IMR-90 (cell line): ENCODE measurements at regions not wholly inside any gene's neighbourhood (a gene's known extent, or its start where the extent isn't known, plus 50 kb on each side); places are given as distances from the start of the nearest gene placed in this dataset.

Experiments
- ATAC-seq: fragments of 200-7000 bp; cut with Tn5 transposase; 2 replicates; pipeline ENCODE4 v1.9.1; 2020; ENCODE audit warnings: low read depth, mild to moderate bottlenecking, moderate library complexity
- BruUV-seq: library from RNA; stranded (reverse); fragments of 400-500 nt; replicated peaks from 2 replicates; lab custom pipeline; 2021; lab: Mats Ljungman, UMichigan
- CTCF ChIA-PET: fragments of 300-600 bp; formaldehyde crosslinking; extraction: SDS; loops from one replicate; lab custom pipeline; 2021; ENCODE audit warnings: antibody characterized with exemption; lab: Yijun Ruan, JAX
- POLR2A ChIA-PET: fragments of 300-600 bp; sonication (Branson Sonifier 250); formaldehyde crosslinking; loops from one replicate; lab custom pipeline; 2022; ENCODE audit warnings: antibody characterized with exemption; ENCODE audit not compliant: unreplicated experiment; lab: Charles Lee
- DNase-seq: peaks from one replicate; pipeline ENCODE4 v3.0.0; 2013
- H2AFZ ChIP-seq: replicated peaks from 2 replicates; pipeline ENCODE3; 2013; ENCODE audit warnings: low read length, mild to moderate bottlenecking; ENCODE audit not compliant: poor library complexity
- H2AK5ac ChIP-seq: 2 replicates; pipeline ENCODE4 v1.6.1; 2013; ENCODE audit warnings: low read depth, low read length, inconsistent platforms
- H2AK9ac ChIP-seq: replicated peaks from 2 replicates; pipeline ENCODE3; 2013; ENCODE audit warnings: mild to moderate bottlenecking, low read depth, low read length, moderate library complexity; ENCODE audit not compliant: poor library complexity
- H2BK120ac ChIP-seq: 2 replicates; pipeline ENCODE4 v1.6.1; 2013; ENCODE audit warnings: low read depth, low read length, inconsistent platforms
- H2BK15ac ChIP-seq: 3 replicates; pipeline ENCODE4 v1.6.1; 2013; ENCODE audit warnings: low read depth, low read length, inconsistent platforms
- H2BK20ac ChIP-seq: 2 replicates; pipeline ENCODE4 v1.6.1; 2013; ENCODE audit warnings: low read depth, mild to moderate bottlenecking, inconsistent platforms, low read length, moderate library complexity
- H2BK5ac ChIP-seq: 2 replicates; pipeline ENCODE4 v1.6.1; 2013; ENCODE audit warnings: mild to moderate bottlenecking, low read depth, low read length, inconsistent platforms; ENCODE audit not compliant: poor library complexity, severe bottlenecking
- H3K14ac ChIP-seq: replicated peaks from 2 replicates; pipeline ENCODE4 v1.6.1; 2013; ENCODE audit warnings: low read depth, low read length, inconsistent platforms
- H3K18ac ChIP-seq: 2 replicates; pipeline ENCODE4 v1.6.1; 2013; ENCODE audit warnings: low read depth, low read length, control low read depth
- H3K23ac ChIP-seq: 2 replicates; pipeline ENCODE4 v1.6.1; 2013; ENCODE audit warnings: low read depth, low read length, inconsistent platforms
- H3K27ac ChIP-seq: 2 replicates; pipeline ENCODE4 v1.5.1; 2013; ENCODE audit warnings: mild to moderate bottlenecking, control low read depth, low read length; ENCODE audit not compliant: insufficient read depth
- H3K27me3 ChIP-seq: 2 replicates; pipeline ENCODE4 v1.6.1; 2013; ENCODE audit warnings: low read length; ENCODE audit not compliant: control insufficient read depth, insufficient read depth
- H3K36me3 ChIP-seq: 2 replicates; pipeline ENCODE4 v1.6.1; 2013; ENCODE audit warnings: low read length, mixed read lengths; ENCODE audit not compliant: control insufficient read depth, insufficient read depth
- H3K4ac ChIP-seq: 2 replicates; pipeline ENCODE4 v1.6.1; 2013; ENCODE audit warnings: low read depth, low read length, inconsistent platforms
- H3K4me1 ChIP-seq: 2 replicates; pipeline ENCODE4 v1.6.1; 2013; ENCODE audit warnings: low read length, mixed read lengths; ENCODE audit not compliant: control insufficient read depth, insufficient read depth
- H3K4me2 ChIP-seq: 2 replicates; pipeline ENCODE4 v1.6.1; 2013; ENCODE audit warnings: low read depth, mild to moderate bottlenecking, control low read depth, low read length, moderate library complexity
- H3K4me3 ChIP-seq: 2 replicates; pipeline ENCODE4 v1.5.1; 2013; ENCODE audit warnings: low read depth, mild to moderate bottlenecking, control low read depth, low read length, moderate library complexity; ENCODE audit not compliant: insufficient read depth
- H3K56ac ChIP-seq: 2 replicates; pipeline ENCODE4 v1.6.1; 2013; ENCODE audit warnings: low read length, inconsistent platforms; ENCODE audit not compliant: insufficient read depth; ENCODE audit errors: extremely low read depth
- H3K79me1 ChIP-seq, 2 experiments: 2 replicates each; pipeline ENCODE4 v1.6.1; 2013; ENCODE audit warnings: low read length in 2 of 2, inconsistent platforms in 1 of 2, low read depth in 1 of 2
- H3K9ac ChIP-seq: 2 replicates; pipeline ENCODE4 v1.6.1; 2013; ENCODE audit warnings: low read depth, low read length, control low read depth
- H3K9me1 ChIP-seq: 2 replicates; pipeline ENCODE4 v1.6.1; 2013; ENCODE audit warnings: low read length, inconsistent platforms; ENCODE audit not compliant: insufficient read depth
- H3K9me3 ChIP-seq: 2 replicates; pipeline ENCODE4 v1.6.1; 2013; ENCODE audit warnings: low read length; ENCODE audit not compliant: control insufficient read depth, insufficient read depth
- H4K20me1 ChIP-seq: 2 replicates; pipeline ENCODE4 v1.6.1; 2013; ENCODE audit warnings: low read length, inconsistent platforms; ENCODE audit not compliant: insufficient read depth
- H4K5ac ChIP-seq: 2 replicates; pipeline ENCODE4 v1.6.1; 2013; ENCODE audit warnings: mild to moderate bottlenecking, low read depth, low read length, control low read depth
- H4K8ac ChIP-seq, 2 experiments: 2 replicates each; pipeline ENCODE4 v1.6.1; 2013; ENCODE audit warnings: low read depth in 2 of 2, low read length in 2 of 2, control low read depth in 1 of 2, inconsistent platforms in 1 of 2
- H4K91ac ChIP-seq: 2 replicates; pipeline ENCODE4 v1.6.1; 2013; ENCODE audit warnings: low read depth, low read length, inconsistent platforms; ENCODE audit not compliant: insufficient read depth
- BHLHE40 ChIP-seq: fragments of 150-350 bp; IDR thresholded peaks from 2 replicates; pipeline ENCODE4 v1.6.1; 2016; ENCODE audit warnings: mild to moderate bottlenecking, low read depth, low read length
- CEBPB ChIP-seq: IDR thresholded peaks from 2 replicates; pipeline ENCODE4 v1.6.1; 2012; ENCODE audit warnings: low read depth, low read length, improper control_type of control experiment
- CHD1 ChIP-seq: IDR thresholded peaks from 2 replicates; pipeline ENCODE4 v1.6.1; 2012; ENCODE audit warnings: low read depth, low read length, improper control_type of control experiment
- FOS ChIP-seq: fragments of 150-350 bp; IDR thresholded peaks from 2 replicates; pipeline ENCODE4 v1.6.1; 2016; ENCODE audit warnings: low read depth, low read length
- MAFK ChIP-seq: IDR thresholded peaks from 2 replicates; pipeline ENCODE4 v1.6.1; 2012; ENCODE audit warnings: low read depth, low read length, improper control_type of control experiment
- MAZ ChIP-seq: IDR thresholded peaks from 2 replicates; pipeline ENCODE4 v1.6.1; 2012; ENCODE audit warnings: low read depth, mild to moderate bottlenecking, low read length, improper control_type of control experiment, moderate library complexity, borderline replicate concordance
- MXI1 ChIP-seq: IDR thresholded peaks from 2 replicates; pipeline ENCODE4 v1.6.1; 2012; ENCODE audit warnings: low read depth, mild to moderate bottlenecking, low read length, moderate library complexity, borderline replicate concordance
- NFE2L2 ChIP-seq: fragments of 150-350 bp; IDR thresholded peaks from 2 replicates; pipeline ENCODE4 v1.6.1; 2016; ENCODE audit warnings: low read depth, mild to moderate bottlenecking, low read length
- POLR2A ChIP-seq: IDR thresholded peaks from 2 replicates; pipeline ENCODE4 v1.6.1; 2012; ENCODE audit warnings: mild to moderate bottlenecking, low read depth, low read length
- RAD21 ChIP-seq: IDR thresholded peaks from 2 replicates; pipeline ENCODE4 v1.6.1; 2012; ENCODE audit warnings: low read length, improper control_type of control experiment
- RCOR1 ChIP-seq: IDR thresholded peaks from 2 replicates; pipeline ENCODE4 v1.6.1; 2012; ENCODE audit warnings: mild to moderate bottlenecking, low read length, improper control_type of control experiment; ENCODE audit not compliant: insufficient replicate concordance
- RFX5 ChIP-seq: IDR thresholded peaks from 2 replicates; pipeline ENCODE4 v1.8.0; 2012; ENCODE audit warnings: low read depth, mild to moderate bottlenecking, low read length, moderate library complexity
- SMC3 ChIP-seq: fragments of 150-350 bp; IDR thresholded peaks from 2 replicates; pipeline ENCODE4 v1.6.1; 2016; ENCODE audit warnings: low read depth, mild to moderate bottlenecking, antibody characterized with exemption, low read length, moderate library complexity
- WGBS, 2 experiments: methylation state at CpG; one replicate each; pipeline versions ENCODE4 v1.1.5 to v1.1.7; 2013; ENCODE audit warnings: missing lambda C conversion rate in 2 of 2; ENCODE audit not compliant: insufficient read length in 1 of 2; ENCODE audit errors: extremely low coverage in 2 of 2; 5-methylcytosine and 5-hydroxymethylcytosine counted together
- dilution Hi-C: fragments of 300-500 bp; cut with HindIII; formaldehyde crosslinking; loops from one replicate; pipeline ENCODE4 v1.14.3; 2018; ENCODE audit warnings: low sequenced_read_pairs; ENCODE audit not compliant: unreplicated experiment
- in situ Hi-C: fragments of 300-500 bp; cut with MboI; formaldehyde crosslinking; loops from 3 replicates; pipeline ENCODE4 v1.14.3; 2019; ENCODE audit warnings: low sequenced_read_pairs, inconsistent platforms, mixed read lengths
- intact Hi-C: fragments of 100-400 bp; cut with micrococcal nuclease; formaldehyde crosslinking; loops from 2 replicates; pipeline ENCODE4 v1.10.0; 2022
- TF ChIP-seq, protein P1 (sequence below): fragments of 150-350 bp; IDR thresholded peaks from 2 replicates; pipeline ENCODE4 v1.6.1; 2017; ENCODE audit warnings: mild to moderate bottlenecking, antibody characterized with exemption, low read length, low read depth
- TF ChIP-seq, protein P2 (sequence below): conservative IDR thresholded peaks from 2 replicates; pipeline ENCODE4 v1.5.1; 2012; ENCODE audit warnings: mild to moderate bottlenecking, low read depth, low read length, improper control_type of control experiment
- TF ChIP-seq, protein P3 (sequence below): fragments of 150-350 bp; IDR thresholded peaks from 2 replicates; pipeline ENCODE4 v1.6.1; 2016; ENCODE audit warnings: low read depth, mild to moderate bottlenecking, low read length, moderate library complexity, borderline replicate concordance

- Histone ChIP-seq H3K4me1 (no peaks in the 10 kb centered on the region), H2BK20ac (no peak overlapping the region), H3K14ac (no peak overlapping the region), H3K23ac (no peak overlapping the region), H3K79me1 (no peaks in the 10 kb centered on the region), H3K56ac (no peak overlapping the region), H2BK15ac (no peak overlapping the region), H2BK120ac (no peak overlapping the region), H4K91ac (no peak overlapping the region), H3K4me2 (no peak overlapping the region), H3K9me1 (no peaks in the 10 kb centered on the region), H2AK5ac (no peak overlapping the region), H2BK5ac (no peak overlapping the region), H3K4ac (no peak overlapping the region), H4K8ac (no peak overlapping the region), H3K36me3 (no peaks in the 10 kb centered on the region), H2AFZ (no peak overlapping the region), H3K27ac (no peak overlapping the region), H2AK9ac (no peak overlapping the region), H4K5ac (no peak overlapping the region), H3K9me3 (no peaks in the 10 kb centered on the region), H4K20me1 (no peaks in the 10 kb centered on the region), H3K27me3 (peaks cover 10% of the 10 kb centered on the region), H3K9ac (no peak overlapping the region), H3K4me3 (no peak overlapping the region), H3K18ac (no peak overlapping the region)
- in situ Hi-C loops (no loop called here), intact Hi-C loops (no loop called here), dilution Hi-C loops (no loop called here)
- DNase-seq, result no peak
- POLR2A ChIA-PET, result no interaction called here
- WGBS, 2 experiments, result 60% methylated on average over 1 of the region's 2 CpGs; no CpG with 5 or more reads in 1 of the 2 experiments
- no peak for ATAC-seq
- CTCF ChIA-PET, result no interaction called here
- no TSS peak for BruUV-seq
- TF ChIP-seq, protein P1, sequence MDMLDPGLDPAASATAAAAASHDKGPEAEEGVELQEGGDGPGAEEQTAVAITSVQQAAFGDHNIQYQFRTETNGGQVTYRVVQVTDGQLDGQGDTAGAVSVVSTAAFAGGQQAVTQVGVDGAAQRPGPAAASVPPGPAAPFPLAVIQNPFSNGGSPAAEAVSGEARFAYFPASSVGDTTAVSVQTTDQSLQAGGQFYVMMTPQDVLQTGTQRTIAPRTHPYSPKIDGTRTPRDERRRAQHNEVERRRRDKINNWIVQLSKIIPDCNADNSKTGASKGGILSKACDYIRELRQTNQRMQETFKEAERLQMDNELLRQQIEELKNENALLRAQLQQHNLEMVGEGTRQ, result no peak
- TF ChIP-seq CEBPB (no peak), BHLHE40 (no peak), MXI1 (no peak), POLR2A (no peak), MAZ (no peak), SMC3 (no peak), RCOR1 (no peak), RFX5 (no peak), CHD1 (no peak), NFE2L2 (no peak), RAD21 (no peak), FOS (no peak), MAFK (no peak)
- TF ChIP-seq, protein P2, sequence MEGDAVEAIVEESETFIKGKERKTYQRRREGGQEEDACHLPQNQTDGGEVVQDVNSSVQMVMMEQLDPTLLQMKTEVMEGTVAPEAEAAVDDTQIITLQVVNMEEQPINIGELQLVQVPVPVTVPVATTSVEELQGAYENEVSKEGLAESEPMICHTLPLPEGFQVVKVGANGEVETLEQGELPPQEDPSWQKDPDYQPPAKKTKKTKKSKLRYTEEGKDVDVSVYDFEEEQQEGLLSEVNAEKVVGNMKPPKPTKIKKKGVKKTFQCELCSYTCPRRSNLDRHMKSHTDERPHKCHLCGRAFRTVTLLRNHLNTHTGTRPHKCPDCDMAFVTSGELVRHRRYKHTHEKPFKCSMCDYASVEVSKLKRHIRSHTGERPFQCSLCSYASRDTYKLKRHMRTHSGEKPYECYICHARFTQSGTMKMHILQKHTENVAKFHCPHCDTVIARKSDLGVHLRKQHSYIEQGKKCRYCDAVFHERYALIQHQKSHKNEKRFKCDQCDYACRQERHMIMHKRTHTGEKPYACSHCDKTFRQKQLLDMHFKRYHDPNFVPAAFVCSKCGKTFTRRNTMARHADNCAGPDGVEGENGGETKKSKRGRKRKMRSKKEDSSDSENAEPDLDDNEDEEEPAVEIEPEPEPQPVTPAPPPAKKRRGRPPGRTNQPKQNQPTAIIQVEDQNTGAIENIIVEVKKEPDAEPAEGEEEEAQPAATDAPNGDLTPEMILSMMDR, result no peak
- TF ChIP-seq, protein P3, sequence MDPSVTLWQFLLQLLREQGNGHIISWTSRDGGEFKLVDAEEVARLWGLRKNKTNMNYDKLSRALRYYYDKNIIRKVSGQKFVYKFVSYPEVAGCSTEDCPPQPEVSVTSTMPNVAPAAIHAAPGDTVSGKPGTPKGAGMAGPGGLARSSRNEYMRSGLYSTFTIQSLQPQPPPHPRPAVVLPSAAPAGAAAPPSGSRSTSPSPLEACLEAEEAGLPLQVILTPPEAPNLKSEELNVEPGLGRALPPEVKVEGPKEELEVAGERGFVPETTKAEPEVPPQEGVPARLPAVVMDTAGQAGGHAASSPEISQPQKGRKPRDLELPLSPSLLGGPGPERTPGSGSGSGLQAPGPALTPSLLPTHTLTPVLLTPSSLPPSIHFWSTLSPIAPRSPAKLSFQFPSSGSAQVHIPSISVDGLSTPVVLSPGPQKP, result no peak
Measured at GRCh38 chr1:113192242-113192641, 119.2 kb downstream of the LRIG2 start.
